ENCODE measurements at regions not wholly inside any gene's neighbourhood (a gene's known extent, or its start where the extent isn't known, plus 50 kb on each side); places are given as distances from the start of the nearest gene placed in this dataset.

- Mint-ChIP-seq H3K4me1 (no peaks in the 10 kb centered on the region), H3K9me3 (peaks cover 5% of the 10 kb centered on the region), H3K27me3 (no peaks in the 10 kb centered on the region), H3K4me3 (no peak overlapping the region), H3K36me3 (ENCODE audit: insufficient read depth) (no peaks in the 10 kb centered on the region), H3K27ac (ENCODE audit: low read depth) (no peak overlapping the region)
- DNase-seq (ENCODE audit: low spot score in 2 of 2) (no peak), ATAC-seq (replicated peaks; ENCODE audit: extremely low read depth, poor library complexity, severe bottlenecking) (no peak)
Measured at GRCh38 chr15:47824147-47824546, 106.8 kb downstream of the SEMA6D start.

GRCh38 chr15:47829667-47830066 is 112.4 kb downstream of the SEMA6D start:
- no peak overlapping the region for H3K4me3 Mint-ChIP-seq
- ATAC-seq (replicated peaks; ENCODE audit: extremely low read depth, poor library complexity, severe bottlenecking) (no peak), DNase-seq (ENCODE audit: low spot score in 2 of 2) (no peak)
- H3K9me3 Mint-ChIP-seq, result no peaks in the 10 kb centered on the region
- no peak overlapping the region for H3K27ac Mint-ChIP-seq (ENCODE audit: low read depth)
- no peaks in the 10 kb centered on the region for H3K36me3 Mint-ChIP-seq (ENCODE audit: insufficient read depth)
- H3K27me3 Mint-ChIP-seq, result no peaks in the 10 kb centered on the region
- H3K4me1 Mint-ChIP-seq, result no peaks in the 10 kb centered on the region

- H3K27me3 Mint-ChIP-seq, result no peaks in the 10 kb centered on the region
- no peaks in the 10 kb centered on the region for H3K4me1 Mint-ChIP-seq
- no peaks in the 10 kb centered on the region for H3K36me3 Mint-ChIP-seq (ENCODE audit: insufficient read depth)
- ATAC-seq (replicated peaks; ENCODE audit: extremely low read depth, poor library complexity, severe bottlenecking) (no peak), DNase-seq (ENCODE audit: low spot score in 2 of 2) (no peak)
- H3K4me3 Mint-ChIP-seq, result no peak overlapping the region
- no peaks in the 10 kb centered on the region for H3K9me3 Mint-ChIP-seq
- no peak overlapping the region for H3K27ac Mint-ChIP-seq (ENCODE audit: low read depth)
Measured at GRCh38 chr15:47834093-47834492, 116.8 kb downstream of the SEMA6D start.

GRCh38 chr15:47839233-47839825 is 122.0 kb downstream of the SEMA6D start:
- no peak for ATAC-seq (replicated peaks; ENCODE audit: extremely low read depth, poor library complexity, severe bottlenecking)
- Mint-ChIP-seq H3K27me3 (no peaks in the 10 kb centered on the region), H3K27ac (ENCODE audit: low read depth) (no peak overlapping the region), H3K4me1 (no peaks in the 10 kb centered on the region), H3K4me3 (no peak overlapping the region), H3K36me3 (ENCODE audit: insufficient read depth) (no peaks in the 10 kb centered on the region), H3K9me3 (no peaks in the 10 kb centered on the region)
- DNase-seq (ENCODE audit: low spot score in 2 of 2), result no peak

- no peaks in the 10 kb centered on the region for H3K9me3 Mint-ChIP-seq
Measured at GRCh38 chr15:47843124-47843663, 125.9 kb downstream of the SEMA6D start.

GRCh38 chr15:47844437-47844836 is 127.1 kb downstream of the SEMA6D start:
- no peak overlapping the region for H3K27ac Mint-ChIP-seq (ENCODE audit: low read depth)
- no peaks in the 10 kb centered on the region for H3K9me3 Mint-ChIP-seq
- H3K27me3 Mint-ChIP-seq, result no peaks in the 10 kb centered on the region
- H3K36me3 Mint-ChIP-seq (ENCODE audit: insufficient read depth), result no peaks in the 10 kb centered on the region
- no peak overlapping the region for H3K4me3 Mint-ChIP-seq
- DNase-seq (ENCODE audit: low spot score in 2 of 2) (no peak), ATAC-seq (replicated peaks; ENCODE audit: extremely low read depth, poor library complexity, severe bottlenecking) (no peak)
- H3K4me1 Mint-ChIP-seq, result no peaks in the 10 kb centered on the region

More at GRCh38 chr15:47843124-47843663, 125.9 kb downstream of the SEMA6D start:
- H3K4me3 Mint-ChIP-seq, result no peak overlapping the region
- no peaks in the 10 kb centered on the region for H3K4me1 Mint-ChIP-seq
- no peaks in the 10 kb centered on the region for H3K36me3 Mint-ChIP-seq (ENCODE audit: insufficient read depth)
- no peak for ATAC-seq (replicated peaks; ENCODE audit: extremely low read depth, poor library complexity, severe bottlenecking)
- no peak for DNase-seq (ENCODE audit: low spot score in 2 of 2)
- no peaks in the 10 kb centered on the region for H3K27me3 Mint-ChIP-seq
- H3K27ac Mint-ChIP-seq (ENCODE audit: low read depth), result no peak overlapping the region

- Mint-ChIP-seq H3K27ac (ENCODE audit: low read depth) (no peak overlapping the region), H3K4me1 (no peaks in the 10 kb centered on the region), H3K4me3 (no peak overlapping the region)
Measured at GRCh38 chr15:47846128-47846868, 129.0 kb downstream of the SEMA6D start.

GRCh38 chr15:47846876-47847275 is 129.6 kb downstream of the SEMA6D start:
- Mint-ChIP-seq H3K9me3 (no peaks in the 10 kb centered on the region), H3K36me3 (ENCODE audit: insufficient read depth) (no peaks in the 10 kb centered on the region), H3K27me3 (no peaks in the 10 kb centered on the region), H3K4me3 (no peak overlapping the region), H3K27ac (ENCODE audit: low read depth) (no peak overlapping the region), H3K4me1 (no peaks in the 10 kb centered on the region)
- DNase-seq (ENCODE audit: low spot score in 2 of 2) (no peak), ATAC-seq (replicated peaks; ENCODE audit: extremely low read depth, poor library complexity, severe bottlenecking) (no peak)

More at GRCh38 chr15:47846128-47846868, 129.0 kb downstream of the SEMA6D start:
- DNase-seq (ENCODE audit: low spot score in 2 of 2) (no peak), ATAC-seq (replicated peaks; ENCODE audit: extremely low read depth, poor library complexity, severe bottlenecking) (no peak)
- Mint-ChIP-seq H3K9me3 (no peaks in the 10 kb centered on the region), H3K27me3 (no peaks in the 10 kb centered on the region), H3K36me3 (ENCODE audit: insufficient read depth) (no peaks in the 10 kb centered on the region)

GRCh38 chr15:47856071-47856470 is 138.8 kb downstream of the SEMA6D start:
- H3K4me1 Mint-ChIP-seq, result no peaks in the 10 kb centered on the region
- DNase-seq (ENCODE audit: low spot score in 2 of 2), result no peak
- no peaks in the 10 kb centered on the region for H3K27me3 Mint-ChIP-seq
- no peaks in the 10 kb centered on the region for H3K9me3 Mint-ChIP-seq
- no peaks in the 10 kb centered on the region for H3K36me3 Mint-ChIP-seq (ENCODE audit: insufficient read depth)
- ATAC-seq (replicated peaks; ENCODE audit: extremely low read depth, poor library complexity, severe bottlenecking), result no peak
- no peak overlapping the region for H3K4me3 Mint-ChIP-seq
- no peak overlapping the region for H3K27ac Mint-ChIP-seq (ENCODE audit: low read depth)

- no peaks in the 10 kb centered on the region for H3K4me1 Mint-ChIP-seq
- ATAC-seq (replicated peaks; ENCODE audit: extremely low read depth, poor library complexity, severe bottlenecking), result no peak
- no peak overlapping the region for H3K27ac Mint-ChIP-seq (ENCODE audit: low read depth)
Measured at GRCh38 chr15:47857014-47857775, 139.9 kb downstream of the SEMA6D start.

GRCh38 chr15:47857776-47858167 is 140.5 kb downstream of the SEMA6D start:
- H3K36me3 Mint-ChIP-seq (ENCODE audit: insufficient read depth), result no peaks in the 10 kb centered on the region
- no peak overlapping the region for H3K27ac Mint-ChIP-seq (ENCODE audit: low read depth)
- no peak for DNase-seq (ENCODE audit: low spot score in 2 of 2)
- no peak for ATAC-seq (replicated peaks; ENCODE audit: extremely low read depth, poor library complexity, severe bottlenecking)
- peaks cover 3% of the 10 kb centered on the region for H3K9me3 Mint-ChIP-seq
- no peaks in the 10 kb centered on the region for H3K27me3 Mint-ChIP-seq
- H3K4me1 Mint-ChIP-seq, result no peaks in the 10 kb centered on the region
- H3K4me3 Mint-ChIP-seq, result no peak overlapping the region

More at GRCh38 chr15:47857014-47857775, 139.9 kb downstream of the SEMA6D start:
- no peaks in the 10 kb centered on the region for H3K36me3 Mint-ChIP-seq (ENCODE audit: insufficient read depth)
- H3K4me3 Mint-ChIP-seq, result no peak overlapping the region
- H3K9me3 Mint-ChIP-seq, result no peaks in the 10 kb centered on the region
- H3K27me3 Mint-ChIP-seq, result no peaks in the 10 kb centered on the region
- no peak for DNase-seq (ENCODE audit: low spot score in 2 of 2)

GRCh38 chr15:47861111-47861903 is 144.0 kb downstream of the SEMA6D start:
- H3K27ac Mint-ChIP-seq (ENCODE audit: low read depth), result no peak overlapping the region
- no peak for DNase-seq (ENCODE audit: low spot score in 2 of 2)
- no peaks in the 10 kb centered on the region for H3K27me3 Mint-ChIP-seq
- H3K4me1 Mint-ChIP-seq, result no peaks in the 10 kb centered on the region
- ATAC-seq (replicated peaks; ENCODE audit: extremely low read depth, poor library complexity, severe bottlenecking), result no peak
- H3K9me3 Mint-ChIP-seq, result peaks cover 10% of the 10 kb centered on the region
- no peaks in the 10 kb centered on the region for H3K36me3 Mint-ChIP-seq (ENCODE audit: insufficient read depth)
- no peak overlapping the region for H3K4me3 Mint-ChIP-seq
